ENCODE measurements at regions not wholly inside any gene's neighbourhood (a gene's known extent, or its start where the extent isn't known, plus 50 kb on each side); places are given as distances from the start of the nearest gene placed in this dataset.

DNA sequence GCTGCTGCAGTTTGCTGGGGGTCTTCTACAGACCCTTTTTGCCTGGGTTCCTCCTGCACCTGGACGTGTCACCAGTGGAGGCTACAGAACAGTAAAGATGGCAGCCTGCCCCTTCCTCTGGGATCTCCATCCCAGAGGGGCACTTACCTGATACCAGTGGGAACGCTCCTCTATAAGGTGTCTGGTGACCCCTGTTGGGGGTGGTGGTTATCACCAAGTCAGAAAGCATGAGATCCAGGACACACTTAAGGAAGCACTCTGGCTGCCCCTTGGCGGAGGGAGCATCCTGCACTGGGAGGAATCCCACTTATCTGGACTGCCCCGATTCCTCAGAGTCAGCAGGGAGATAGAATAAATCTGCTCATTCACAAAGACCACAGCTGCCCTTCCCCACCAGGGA, 218.9 kb upstream of the GALNTL6 start:
- TF ChIP-seq, protein P1, sequence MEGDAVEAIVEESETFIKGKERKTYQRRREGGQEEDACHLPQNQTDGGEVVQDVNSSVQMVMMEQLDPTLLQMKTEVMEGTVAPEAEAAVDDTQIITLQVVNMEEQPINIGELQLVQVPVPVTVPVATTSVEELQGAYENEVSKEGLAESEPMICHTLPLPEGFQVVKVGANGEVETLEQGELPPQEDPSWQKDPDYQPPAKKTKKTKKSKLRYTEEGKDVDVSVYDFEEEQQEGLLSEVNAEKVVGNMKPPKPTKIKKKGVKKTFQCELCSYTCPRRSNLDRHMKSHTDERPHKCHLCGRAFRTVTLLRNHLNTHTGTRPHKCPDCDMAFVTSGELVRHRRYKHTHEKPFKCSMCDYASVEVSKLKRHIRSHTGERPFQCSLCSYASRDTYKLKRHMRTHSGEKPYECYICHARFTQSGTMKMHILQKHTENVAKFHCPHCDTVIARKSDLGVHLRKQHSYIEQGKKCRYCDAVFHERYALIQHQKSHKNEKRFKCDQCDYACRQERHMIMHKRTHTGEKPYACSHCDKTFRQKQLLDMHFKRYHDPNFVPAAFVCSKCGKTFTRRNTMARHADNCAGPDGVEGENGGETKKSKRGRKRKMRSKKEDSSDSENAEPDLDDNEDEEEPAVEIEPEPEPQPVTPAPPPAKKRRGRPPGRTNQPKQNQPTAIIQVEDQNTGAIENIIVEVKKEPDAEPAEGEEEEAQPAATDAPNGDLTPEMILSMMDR (IDR thresholded peaks at IDR 0.05): no peak
- no peak for TF ChIP-seq POLR2A (IDR thresholded peaks at IDR 0.05)
